Bronchial epithelial cell (primary cell): ENCODE measurements at regions not wholly inside any gene's neighbourhood (a gene's known extent, or its start where the extent isn't known, plus 50 kb on each side); places are given as distances from the start of the nearest gene placed in this dataset.
"Not testable (repeated sequence)": the region's sequence is repeated elsewhere in the genome, so short reads cannot be mapped to it uniquely, and the experiment has no call there.

Experiments
- DNase-seq: peaks from one replicate; pipeline ENCODE4 v3.0.0-alpha.2; 2010; ENCODE audit warnings: low read depth
- FAIRE-seq: peaks from 2 replicates; lab custom pipeline; 2011; peaks lifted over from hg19 to GRCh38; lab: Jason Lieb, UNC
- H3K27me3 ChIP-seq: 2 replicates; pipeline ENCODE4 v1.5.1; 2011; ENCODE audit warnings: low read length; ENCODE audit not compliant: control insufficient read depth, insufficient read depth
- H3K36me3 ChIP-seq: 2 replicates; pipeline ENCODE4 v1.5.1; 2011; ENCODE audit warnings: low read length; ENCODE audit not compliant: control insufficient read depth, insufficient read depth
- H3K4me3 ChIP-seq: 2 replicates; pipeline ENCODE4 v1.5.1; 2011; ENCODE audit warnings: mild to moderate bottlenecking, low read depth, low read length, control low read depth
- CTCF ChIP-seq: IDR thresholded peaks from 2 replicates; pipeline ENCODE4 v1.5.1; 2011; ENCODE audit warnings: mild to moderate bottlenecking, moderate library complexity, low read length, control low read depth, inconsistent platforms; ENCODE audit not compliant: insufficient read depth, severe bottlenecking

- Histone ChIP-seq H3K36me3 (no peaks in the 10 kb centered on the region), H3K4me3 (no peak overlapping the region), H3K27me3 (no peaks in the 10 kb centered on the region)
- TF ChIP-seq CTCF: no peak
- FAIRE-seq: no peak
- no peak for DNase-seq
Observed at GRCh38 chr4:186829097-186829496, 105.4 kb upstream of the FAT1 start.

- Histone ChIP-seq H3K4me3 (no peak overlapping the region), H3K27me3 (no peaks in the 10 kb centered on the region), H3K36me3 (no peaks in the 10 kb centered on the region)
- TF ChIP-seq CTCF: no peak
- DNase-seq (peak; percentile 90), FAIRE-seq (no peak)
Observed at GRCh38 chr4:186829740-186830449, 106.2 kb upstream of the FAT1 start.

GRCh38 chr4:186831574-186831973 is 107.9 kb upstream of the FAT1 start:
- DNase-seq: peak; percentile 75
- no peak for FAIRE-seq
- no peak for TF ChIP-seq CTCF
- no peak overlapping the region for H3K4me3 ChIP-seq
- H3K36me3 ChIP-seq: no peaks in the 10 kb centered on the region
- H3K27me3 ChIP-seq: no peaks in the 10 kb centered on the region

GRCh38 chr4:186832906-186833305 is 109.2 kb upstream of the FAT1 start:
- DNase-seq: peak; percentile 86
- no peak for TF ChIP-seq CTCF
- no peaks in the 10 kb centered on the region for H3K36me3 ChIP-seq
- no peaks in the 10 kb centered on the region for H3K27me3 ChIP-seq
- FAIRE-seq: no peak
- H3K4me3 ChIP-seq: no peak overlapping the region

- not testable (repeated sequence) for H3K27me3 ChIP-seq, DNase-seq, FAIRE-seq, H3K4me3 ChIP-seq, H3K36me3 ChIP-seq
Observed at GRCh38 chr4:186837463-186837862, 113.8 kb upstream of the FAT1 start.

- DNase-seq (no peak), FAIRE-seq (no peak)
- Histone ChIP-seq H3K4me3 (no peak overlapping the region), H3K36me3 (no peaks in the 10 kb centered on the region), H3K27me3 (no peaks in the 10 kb centered on the region)
- TF ChIP-seq CTCF: no peak
Observed at GRCh38 chr4:186838295-186838694, 114.6 kb upstream of the FAT1 start.
